Smooth muscle cell (in vitro differentiated cells): ENCODE measurements at regions not wholly inside any gene's neighbourhood (a gene's known extent, or its start where the extent isn't known, plus 50 kb on each side); places are given as distances from the start of the nearest gene placed in this dataset.

Experiments used
- DNase-seq: peaks from one replicate; lab custom pipeline; 2025; ENCODE audit not compliant: unreplicated experiment; lab: John Stamatoyannopoulos, UW
- H2AFZ ChIP-seq: fragments of 200-600 bp; sonication (generic); 2 replicates; pipeline ENCODE4 v1.6.0; 2016; ENCODE audit warnings: antibody characterized with exemption, low read depth, mild to moderate bottlenecking
- H3F3A ChIP-seq: fragments of 200-600 bp; sonication (generic); 2 replicates; pipeline ENCODE4 v1.6.0; 2017; ENCODE audit warnings: antibody characterized with exemption, low read depth
- H3K27ac ChIP-seq: fragments of 200-600 bp; sonication (generic); 2 replicates; pipeline ENCODE4 v1.5.1; 2016; ENCODE audit warnings: low read depth, mild to moderate bottlenecking
- H3K27me3 ChIP-seq: fragments of 200-600 bp; sonication (generic); 2 replicates; pipeline ENCODE4 v1.6.1; 2016; ENCODE audit warnings: low read depth, mild to moderate bottlenecking
- H3K36me3 ChIP-seq: fragments of 200-600 bp; sonication (generic); 2 replicates; pipeline ENCODE4 v1.5.1; 2016; ENCODE audit warnings: low read depth
- H3K4me1 ChIP-seq: fragments of 200-600 bp; sonication (generic); 2 replicates; pipeline ENCODE4 v1.5.1; 2016; ENCODE audit warnings: low read depth
- H3K4me2 ChIP-seq: fragments of 200-600 bp; sonication (generic); 2 replicates; pipeline ENCODE4 v1.6.0; 2016; ENCODE audit warnings: mild to moderate bottlenecking
- H3K4me3 ChIP-seq: fragments of 200-600 bp; sonication (generic); 2 replicates; pipeline ENCODE4 v1.5.1; 2016; ENCODE audit warnings: mild to moderate bottlenecking
- H3K79me2 ChIP-seq: fragments of 200-600 bp; sonication (generic); 2 replicates; pipeline ENCODE4 v1.6.0; 2016; ENCODE audit warnings: low read depth, mild to moderate bottlenecking
- H3K9ac ChIP-seq: fragments of 200-600 bp; sonication (generic); 2 replicates; pipeline ENCODE4 v1.6.0; 2016; ENCODE audit warnings: low read depth
- H3K9me3 ChIP-seq: fragments of 200-600 bp; sonication (generic); replicated peaks from 2 replicates; pipeline ENCODE4 v1.5.1; 2016; ENCODE audit warnings: low read depth
- H4K20me1 ChIP-seq: fragments of 200-600 bp; sonication (generic); 2 replicates; pipeline ENCODE4 v1.6.0; 2016; ENCODE audit warnings: low read depth
- CTCF ChIP-seq: fragments of 200-600 bp; sonication (generic); IDR thresholded peaks from 2 replicates; pipeline ENCODE4 v1.5.1; 2017; ENCODE audit warnings: borderline replicate concordance, mild to moderate bottlenecking, antibody characterized with exemption; ENCODE audit not compliant: insufficient read depth, poor library complexity, severe bottlenecking
- WGBS: methylation state at CpG from one replicate; pipeline ENCODE4 v1.1.7; 2016; ENCODE audit warnings: low lambda C conversion rate; 5-methylcytosine and 5-hydroxymethylcytosine counted together

GRCh38 chr20:57087102-57087501 lies 179.3 kb downstream of the BMP7 start:
- H4K20me1 ChIP-seq, result no peaks in the 10 kb centered on the region
- no peaks in the 10 kb centered on the region for H3K4me1 ChIP-seq
- DNase-seq, result no peak
- H3K79me2 ChIP-seq, result no peaks in the 10 kb centered on the region
- TF ChIP-seq CTCF, result no peak
- no peak overlapping the region for H3K4me2 ChIP-seq
- no peaks in the 10 kb centered on the region for H3F3A ChIP-seq
- whole genome bisulfite sequencing, result 79% methylated on average over 14 of the region's 16 CpGs
- H3K36me3 ChIP-seq, result no peaks in the 10 kb centered on the region
- no peaks in the 10 kb centered on the region for H3K9me3 ChIP-seq
- H2AFZ ChIP-seq, result no peak overlapping the region
- no peak overlapping the region for H3K4me3 ChIP-seq
- no peak overlapping the region for H3K9ac ChIP-seq
- H3K27me3 ChIP-seq, result no peaks in the 10 kb centered on the region
- H3K27ac ChIP-seq, result no peak overlapping the region

- no peaks in the 10 kb centered on the region for H3F3A ChIP-seq
- no peak overlapping the region for H3K27ac ChIP-seq
- no peaks in the 10 kb centered on the region for H4K20me1 ChIP-seq
- H2AFZ ChIP-seq, result no peak overlapping the region
- no peaks in the 10 kb centered on the region for H3K9me3 ChIP-seq
- H3K4me3 ChIP-seq, result no peak overlapping the region
- no peak overlapping the region for H3K4me2 ChIP-seq
- no peaks in the 10 kb centered on the region for H3K79me2 ChIP-seq
- H3K4me1 ChIP-seq, result no peaks in the 10 kb centered on the region
- H3K36me3 ChIP-seq, result no peaks in the 10 kb centered on the region
- no peaks in the 10 kb centered on the region for H3K27me3 ChIP-seq
- no peak for TF ChIP-seq CTCF
- 90% methylated on average over 7 of the region's 7 CpGs for WGBS
- H3K9ac ChIP-seq, result no peak overlapping the region
- DNase-seq, result no peak
Observed at GRCh38 chr20:57087705-57088104, 178.7 kb downstream of the BMP7 start.

- no peak for DNase-seq
- Histone ChIP-seq H3K9ac (no peak overlapping the region), H3K9me3 (no peaks in the 10 kb centered on the region), H3K36me3 (no peaks in the 10 kb centered on the region), H4K20me1 (no peaks in the 10 kb centered on the region), H3F3A (no peaks in the 10 kb centered on the region), H3K4me3 (no peak overlapping the region), H3K27me3 (no peaks in the 10 kb centered on the region), H3K79me2 (no peaks in the 10 kb centered on the region), H3K4me2 (no peak overlapping the region), H2AFZ (no peak overlapping the region), H3K27ac (no peak overlapping the region), H3K4me1 (no peaks in the 10 kb centered on the region)
- TF ChIP-seq CTCF, result no peak
- 76% methylated on average over 6 of the region's 6 CpGs for WGBS
Observed at GRCh38 chr20:57088436-57088835, 178.0 kb downstream of the BMP7 start.

- Histone ChIP-seq H4K20me1 (no peaks in the 10 kb centered on the region), H3K4me3 (no peak overlapping the region), H3K4me2 (no peak overlapping the region), H3K36me3 (no peaks in the 10 kb centered on the region), H3K4me1 (no peaks in the 10 kb centered on the region), H3K27ac (no peak overlapping the region), H3F3A (no peaks in the 10 kb centered on the region), H3K27me3 (no peaks in the 10 kb centered on the region), H3K9ac (no peak overlapping the region), H3K9me3 (no peaks in the 10 kb centered on the region), H3K79me2 (no peaks in the 10 kb centered on the region), H2AFZ (no peak overlapping the region)
- peak; percentile 41 for DNase-seq
- TF ChIP-seq CTCF, result peak; percentile 98
- 33% methylated on average over 12 of the region's 12 CpGs for WGBS
Observed at GRCh38 chr20:57089699-57090144, 176.7 kb downstream of the BMP7 start.
